SU-DHL-6 (cell line): ENCODE measurements at regions not wholly inside any gene's neighbourhood (a gene's known extent, or its start where the extent isn't known, plus 50 kb on each side); places are given as distances from the start of the nearest gene placed in this dataset.

Experiments used
- H2AFZ ChIP-seq: fragments of 200-600 bp; sonication (generic); 2 replicates; pipeline ENCODE4 v1.6.1; 2014; ENCODE audit warnings: low read depth, mild to moderate bottlenecking, moderate library complexity, mixed read lengths, antibody characterized with exemption, low read length; ENCODE audit not compliant: severe bottlenecking
- H3F3A ChIP-seq: fragments of 200-600 bp; shearing (Covaris generic); 2 replicates; pipeline ENCODE4 v1.6.0; 2016; ENCODE audit warnings: antibody characterized with exemption, mild to moderate bottlenecking; ENCODE audit not compliant: insufficient read depth
- H3K27ac ChIP-seq: fragments of 200-600 bp; sonication (generic); 2 replicates; pipeline ENCODE4 v1.5.1; 2016; ENCODE audit warnings: low read depth, mild to moderate bottlenecking, low read length, moderate library complexity, mixed read lengths
- H3K27me3 ChIP-seq: fragments of 200-600 bp; sonication (generic), shearing (Covaris generic); 2 replicates; pipeline ENCODE4 v1.6.0; 2014; ENCODE audit warnings: mild to moderate bottlenecking, low read length
- H3K36me3 ChIP-seq: fragments of 200-600 bp; sonication (generic); 2 replicates; pipeline ENCODE4 v1.6.1; 2014; ENCODE audit warnings: mild to moderate bottlenecking, low read length, mixed read lengths
- H3K4me2 ChIP-seq: fragments of 300-600, 200-600 bp; shearing (Covaris generic), sonication (generic); 2 replicates; pipeline ENCODE4 v1.6.0; 2014; ENCODE audit warnings: low read length, low read depth, mild to moderate bottlenecking; ENCODE audit not compliant: poor library complexity, severe bottlenecking
- H3K4me3 ChIP-seq: fragments of 200-600 bp; sonication (generic); 2 replicates; pipeline ENCODE4 v1.5.1; 2014; ENCODE audit warnings: antibody characterized with exemption, low read length, mild to moderate bottlenecking, mixed read lengths; ENCODE audit not compliant: insufficient read depth, poor library complexity, severe bottlenecking
- H3K79me2 ChIP-seq: fragments of 200-600 bp; sonication (generic); 2 replicates; pipeline ENCODE4 v1.6.1; 2014; ENCODE audit warnings: mild to moderate bottlenecking, low read length, moderate library complexity; ENCODE audit not compliant: insufficient read depth
- H3K9ac ChIP-seq: fragments of 200-600 bp; sonication (generic); 2 replicates; pipeline ENCODE4 v1.7.0; 2014; ENCODE audit warnings: mild to moderate bottlenecking, low read length
- H3K9me2 ChIP-seq: fragments of 200-600 bp; sonication (generic); replicated peaks from 2 replicates; pipeline ENCODE4 v1.6.1; 2014; ENCODE audit warnings: low read length; ENCODE audit not compliant: insufficient read depth
- H3K9me3 ChIP-seq: fragments of 200-600 bp; sonication (generic); 2 replicates; pipeline ENCODE4 v1.6.1; 2014; ENCODE audit warnings: low read length, mixed read lengths; ENCODE audit not compliant: insufficient read depth
- H4K20me1 ChIP-seq: fragments of 200-600 bp; sonication (generic); 2 replicates; pipeline ENCODE4 v1.6.1; 2014; ENCODE audit warnings: low read depth, mild to moderate bottlenecking, antibody characterized with exemption, low read length, moderate library complexity, mixed read lengths
- EZH2phosphoT487 ChIP-seq: fragments of 200-600 bp; sonication (generic), shearing (Covaris generic); conservative IDR thresholded peaks from 2 replicates; pipeline ENCODE4 v1.6.1; 2018; ENCODE audit warnings: mild to moderate bottlenecking, antibody characterized with exemption, low read length, moderate library complexity, mixed read lengths
- TF ChIP-seq, protein P1 (sequence below): fragments of 200-600 bp; sonication (generic); IDR thresholded peaks from one replicate; pipeline ENCODE4 v1.5.1; 2017; ENCODE audit warnings: antibody characterized with exemption, mild to moderate bottlenecking, low read length, moderate library complexity; ENCODE audit not compliant: insufficient read depth, poor library complexity, severe bottlenecking

DNA sequence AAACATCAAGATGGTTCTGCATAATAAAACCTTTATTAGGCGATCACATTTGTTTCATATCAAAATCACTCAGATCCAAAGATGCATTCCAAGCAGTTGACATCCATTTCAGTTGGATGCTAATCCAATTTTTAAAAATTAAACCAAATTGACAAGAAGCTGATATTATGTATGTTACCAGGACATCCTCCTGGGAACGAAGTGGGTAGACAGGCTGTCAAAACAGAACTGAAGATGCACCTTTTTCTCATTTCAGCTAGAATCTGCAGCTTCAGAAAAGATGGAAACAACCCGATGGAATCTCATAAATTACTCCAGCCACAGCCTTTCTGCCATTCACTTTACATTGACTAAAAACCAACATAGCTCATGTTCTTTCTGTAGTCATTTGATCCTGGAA, 268.4 kb downstream of the PLPP3 start:
- Histone ChIP-seq H3K36me3 (no peaks in the 10 kb centered on the region), H3F3A (no peaks in the 10 kb centered on the region), H3K4me2 (no peak overlapping the region), H2AFZ (no peak overlapping the region), H3K9ac (no peak overlapping the region), H3K27me3 (no peaks in the 10 kb centered on the region), H4K20me1 (no peaks in the 10 kb centered on the region), H3K27ac (no peak overlapping the region), H3K79me2 (no peaks in the 10 kb centered on the region), H3K9me2 (no peaks in the 10 kb centered on the region), H3K4me3 (no peak overlapping the region), H3K9me3 (no peaks in the 10 kb centered on the region)
- TF ChIP-seq, protein P1, sequence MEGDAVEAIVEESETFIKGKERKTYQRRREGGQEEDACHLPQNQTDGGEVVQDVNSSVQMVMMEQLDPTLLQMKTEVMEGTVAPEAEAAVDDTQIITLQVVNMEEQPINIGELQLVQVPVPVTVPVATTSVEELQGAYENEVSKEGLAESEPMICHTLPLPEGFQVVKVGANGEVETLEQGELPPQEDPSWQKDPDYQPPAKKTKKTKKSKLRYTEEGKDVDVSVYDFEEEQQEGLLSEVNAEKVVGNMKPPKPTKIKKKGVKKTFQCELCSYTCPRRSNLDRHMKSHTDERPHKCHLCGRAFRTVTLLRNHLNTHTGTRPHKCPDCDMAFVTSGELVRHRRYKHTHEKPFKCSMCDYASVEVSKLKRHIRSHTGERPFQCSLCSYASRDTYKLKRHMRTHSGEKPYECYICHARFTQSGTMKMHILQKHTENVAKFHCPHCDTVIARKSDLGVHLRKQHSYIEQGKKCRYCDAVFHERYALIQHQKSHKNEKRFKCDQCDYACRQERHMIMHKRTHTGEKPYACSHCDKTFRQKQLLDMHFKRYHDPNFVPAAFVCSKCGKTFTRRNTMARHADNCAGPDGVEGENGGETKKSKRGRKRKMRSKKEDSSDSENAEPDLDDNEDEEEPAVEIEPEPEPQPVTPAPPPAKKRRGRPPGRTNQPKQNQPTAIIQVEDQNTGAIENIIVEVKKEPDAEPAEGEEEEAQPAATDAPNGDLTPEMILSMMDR: no peak
- no peak for TF ChIP-seq EZH2phosphoT487

DNA sequence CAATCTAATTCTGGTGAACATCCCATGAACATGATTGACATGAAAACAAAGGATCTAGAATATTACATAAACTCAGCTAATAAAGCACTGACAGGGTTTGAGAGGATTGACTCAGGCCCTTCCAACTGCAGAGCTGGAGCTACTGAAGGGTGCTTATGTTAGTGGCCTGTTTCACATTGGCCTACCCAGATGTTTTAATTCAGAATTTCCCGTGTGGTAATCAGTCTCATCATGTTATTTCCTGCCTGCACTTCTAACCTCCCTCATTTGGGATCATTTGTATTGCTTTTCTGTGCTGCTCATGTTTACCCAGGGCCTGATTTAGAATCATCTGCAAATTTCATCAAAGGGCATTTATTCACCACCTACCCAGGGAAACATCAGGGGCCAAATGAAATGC, 270.3 kb downstream of the PLPP3 start:
- no peak overlapping the region for H3K4me3 ChIP-seq

DNA sequence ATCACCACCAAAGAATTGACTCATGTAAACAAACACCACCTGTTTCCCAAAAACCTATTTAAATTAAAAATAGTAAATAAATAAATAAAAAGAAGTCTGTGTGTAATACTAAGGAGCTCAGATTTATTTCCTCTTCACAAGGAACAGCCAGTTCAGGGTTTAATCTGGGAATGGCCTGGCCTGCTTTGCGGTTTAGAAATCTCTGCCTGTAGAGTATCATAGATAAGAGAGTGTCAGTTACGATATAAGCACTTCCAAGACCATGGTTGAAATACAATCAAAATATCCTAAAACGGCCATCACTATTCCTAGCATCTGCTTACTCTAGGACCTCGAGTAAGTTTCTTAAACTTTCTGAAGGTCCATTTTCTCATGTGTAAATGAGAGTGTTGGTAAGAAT, 274.4 kb downstream of the PLPP3 start:
- H3K9me2 ChIP-seq: no peaks in the 10 kb centered on the region
- H3K27me3 ChIP-seq: no peaks in the 10 kb centered on the region
- H3F3A ChIP-seq: no peaks in the 10 kb centered on the region
- H3K9me3 ChIP-seq: no peaks in the 10 kb centered on the region
- no peak overlapping the region for H3K27ac ChIP-seq
- H3K79me2 ChIP-seq: no peaks in the 10 kb centered on the region
- H3K4me2 ChIP-seq: no peak overlapping the region
- H3K4me3 ChIP-seq: no peak overlapping the region
- no peaks in the 10 kb centered on the region for H3K36me3 ChIP-seq
- no peak for TF ChIP-seq EZH2phosphoT487
- TF ChIP-seq, protein P1: no peak
- H2AFZ ChIP-seq: no peak overlapping the region
- no peaks in the 10 kb centered on the region for H4K20me1 ChIP-seq
- H3K9ac ChIP-seq: no peak overlapping the region

More for the DNA sequence above, 270.3 kb downstream of the PLPP3 start:
- Histone ChIP-seq H3K9ac (no peak overlapping the region), H3F3A (no peaks in the 10 kb centered on the region), H4K20me1 (no peaks in the 10 kb centered on the region), H2AFZ (no peak overlapping the region), H3K9me2 (no peaks in the 10 kb centered on the region), H3K36me3 (no peaks in the 10 kb centered on the region), H3K4me2 (no peak overlapping the region), H3K9me3 (no peaks in the 10 kb centered on the region), H3K27me3 (no peaks in the 10 kb centered on the region), H3K27ac (no peak overlapping the region), H3K79me2 (no peaks in the 10 kb centered on the region)
- no peak for TF ChIP-seq EZH2phosphoT487
- TF ChIP-seq, protein P1: no peak
